ENCODE measurements at regions not wholly inside any gene's neighbourhood (a gene's known extent, or its start where the extent isn't known, plus 50 kb on each side); places are given as distances from the start of the nearest gene placed in this dataset.

GRCh38 chr7:68537051-68537773 is 1061.1 kb upstream of the AUTS2 start:
- no peak overlapping the region for H3K4me3 ChIP-seq (ENCODE audit: low read depth, low read length)
- no peak for DNase-seq (ENCODE audit: low read depth)
- TF ChIP-seq, protein P1, sequence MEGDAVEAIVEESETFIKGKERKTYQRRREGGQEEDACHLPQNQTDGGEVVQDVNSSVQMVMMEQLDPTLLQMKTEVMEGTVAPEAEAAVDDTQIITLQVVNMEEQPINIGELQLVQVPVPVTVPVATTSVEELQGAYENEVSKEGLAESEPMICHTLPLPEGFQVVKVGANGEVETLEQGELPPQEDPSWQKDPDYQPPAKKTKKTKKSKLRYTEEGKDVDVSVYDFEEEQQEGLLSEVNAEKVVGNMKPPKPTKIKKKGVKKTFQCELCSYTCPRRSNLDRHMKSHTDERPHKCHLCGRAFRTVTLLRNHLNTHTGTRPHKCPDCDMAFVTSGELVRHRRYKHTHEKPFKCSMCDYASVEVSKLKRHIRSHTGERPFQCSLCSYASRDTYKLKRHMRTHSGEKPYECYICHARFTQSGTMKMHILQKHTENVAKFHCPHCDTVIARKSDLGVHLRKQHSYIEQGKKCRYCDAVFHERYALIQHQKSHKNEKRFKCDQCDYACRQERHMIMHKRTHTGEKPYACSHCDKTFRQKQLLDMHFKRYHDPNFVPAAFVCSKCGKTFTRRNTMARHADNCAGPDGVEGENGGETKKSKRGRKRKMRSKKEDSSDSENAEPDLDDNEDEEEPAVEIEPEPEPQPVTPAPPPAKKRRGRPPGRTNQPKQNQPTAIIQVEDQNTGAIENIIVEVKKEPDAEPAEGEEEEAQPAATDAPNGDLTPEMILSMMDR (IDR thresholded peaks at IDR 0.05; ENCODE audit: insufficient read depth, low read depth, low read length, missing control alignments), result no peak

GRCh38 chr7:68537774-68538071 is 1060.6 kb upstream of the AUTS2 start:
- H3K4me3 ChIP-seq (ENCODE audit: low read depth, low read length), result no peak overlapping the region
- TF ChIP-seq, protein P1 (IDR thresholded peaks at IDR 0.05; ENCODE audit: insufficient read depth, low read depth, low read length, missing control alignments), result no peak
- no peak for DNase-seq (ENCODE audit: low read depth)

DNA sequence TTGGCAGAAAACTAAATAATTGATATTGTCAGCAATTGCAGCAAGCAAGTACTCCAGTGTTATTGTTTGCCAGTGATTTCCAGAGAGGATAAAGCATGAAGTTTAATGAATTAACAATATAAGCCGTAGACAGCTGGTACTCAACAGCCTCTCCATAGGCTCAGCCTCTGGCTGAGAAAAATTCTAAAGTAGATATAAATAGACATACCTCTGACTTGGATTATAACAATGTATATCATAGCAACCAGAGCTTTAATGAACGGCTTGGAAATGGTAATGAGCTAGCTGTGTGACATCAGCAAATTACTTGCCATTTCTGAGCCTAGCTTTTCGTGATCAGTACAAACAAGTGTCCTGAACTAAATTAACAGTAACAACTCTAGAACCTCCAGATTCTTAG is 1055.4 kb upstream of the AUTS2 start:
- no peak for DNase-seq (ENCODE audit: low read depth)
- TF ChIP-seq, protein P1 (IDR thresholded peaks at IDR 0.05; ENCODE audit: insufficient read depth, low read depth, low read length, missing control alignments), result no peak
- H3K4me3 ChIP-seq (ENCODE audit: low read depth, low read length), result no peak overlapping the region

GRCh38 chr7:68544851-68545250 is 1053.4 kb upstream of the AUTS2 start:
- DNase-seq (ENCODE audit: low read depth), result no peak
- H3K4me3 ChIP-seq (ENCODE audit: low read depth, low read length), result no peak overlapping the region
- TF ChIP-seq, protein P1 (IDR thresholded peaks at IDR 0.05; ENCODE audit: insufficient read depth, low read depth, low read length, missing control alignments), result no peak

DNA sequence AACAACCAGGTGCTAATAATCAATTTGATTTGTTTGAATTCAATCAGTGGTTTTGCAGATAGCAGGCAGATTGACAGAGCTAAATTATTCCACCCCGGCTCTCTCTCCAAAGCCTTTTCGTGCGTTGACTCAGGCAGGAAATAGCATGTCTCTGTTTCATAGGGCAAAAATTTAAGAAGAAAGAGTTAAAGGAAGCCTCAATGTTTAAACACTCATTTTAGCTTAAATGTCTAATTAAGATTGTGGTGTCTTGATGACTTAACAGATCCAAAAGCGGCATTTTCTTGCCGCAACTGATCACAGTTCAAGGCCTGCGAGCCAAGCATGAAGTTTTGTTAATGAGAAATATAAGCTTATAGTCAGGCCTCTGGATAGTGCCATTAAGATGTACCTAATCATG is 1051.1 kb upstream of the AUTS2 start:
- no peak overlapping the region for H3K4me3 ChIP-seq (ENCODE audit: low read depth, low read length)
- TF ChIP-seq, protein P1 (IDR thresholded peaks at IDR 0.05; ENCODE audit: insufficient read depth, low read depth, low read length, missing control alignments), result no peak
- DNase-seq (ENCODE audit: low read depth), result no peak

- no peak overlapping the region for H3K4me3 ChIP-seq (ENCODE audit: low read depth, low read length)
- TF ChIP-seq, protein P1 (IDR thresholded peaks at IDR 0.05; ENCODE audit: insufficient read depth, low read depth, low read length, missing control alignments), result no peak
- DNase-seq (ENCODE audit: low read depth), result no peak
Observed at GRCh38 chr7:68547799-68548198, 1050.5 kb upstream of the AUTS2 start.

- H3K4me3 ChIP-seq (ENCODE audit: low read depth, low read length), result no peak overlapping the region
- TF ChIP-seq, protein P1 (IDR thresholded peaks at IDR 0.05; ENCODE audit: insufficient read depth, low read depth, low read length, missing control alignments), result no peak
- DNase-seq (ENCODE audit: low read depth), result no peak
Observed at GRCh38 chr7:68550027-68550426, 1048.2 kb upstream of the AUTS2 start.

All from GM12865 (cell line).